Endothelial cell of umbilical vein (primary cell): ENCODE measurements at regions not wholly inside any gene's neighbourhood (a gene's known extent, or its start where the extent isn't known, plus 50 kb on each side); places are given as distances from the start of the nearest gene placed in this dataset.

Experiments used
- BruUV-seq: library from RNA; stranded (reverse); fragments of 400-500 nt; replicated peaks from 2 replicates; lab custom pipeline; 2021; lab: Mats Ljungman, UMichigan
- CTCF ChIA-PET: fragments of 300-600, 350-600 bp; sonication (Branson Sonifier 250); formaldehyde crosslinking; loops from one replicate; lab custom pipeline; 2021; ENCODE audit warnings: antibody characterized with exemption, inconsistent platforms; lab: Charles Lee
- POLR2A ChIA-PET: fragments of 300-600, 350-600 bp; sonication (Branson Sonifier 250); formaldehyde crosslinking; loops from one replicate; lab custom pipeline; 2021; ENCODE audit warnings: antibody characterized with exemption, inconsistent platforms; lab: Charles Lee
- DNase-seq: peaks from one replicate; pipeline ENCODE4 v3.0.0-alpha.2; 2011; ENCODE audit warnings: low read depth, low spot score
- FAIRE-seq: peaks from 2 replicates; lab custom pipeline; 2011; peaks lifted over from hg19 to GRCh38; lab: Jason Lieb, UNC
- H2AFZ ChIP-seq: 2 replicates; pipeline ENCODE4 v1.6.0; 2012; ENCODE audit warnings: low read depth, low read length, control low read depth, inconsistent platforms
- H3K27ac ChIP-seq: 2 replicates; pipeline ENCODE4 v1.5.1; 2011; ENCODE audit warnings: low read depth, mild to moderate bottlenecking, control low read depth, low read length, moderate library complexity; ENCODE audit not compliant: insufficient read depth
- H3K27me3 ChIP-seq, 2 experiments: 2 replicates each; pipeline versions ENCODE4 v1.6.0 to v1.6.1; 2011; ENCODE audit warnings: low read length in 2 of 2, mixed read lengths in 1 of 2; ENCODE audit not compliant: control insufficient read depth in 2 of 2, insufficient read depth in 2 of 2
- H3K36me3 ChIP-seq, 2 experiments: 2 replicates in 1 of 2; 3 replicates in 1 of 2; pipeline ENCODE4 v1.5.1; 2011; ENCODE audit warnings: low read length in 2 of 2, mild to moderate bottlenecking in 1 of 2, moderate library complexity in 1 of 2; ENCODE audit not compliant: control insufficient read depth in 2 of 2, insufficient read depth in 2 of 2; ENCODE audit errors: extremely low read depth in 1 of 2
- H3K4me1 ChIP-seq: 3 replicates; pipeline ENCODE4 v1.5.1; 2011; ENCODE audit warnings: mild to moderate bottlenecking, low read length; ENCODE audit not compliant: control insufficient read depth, insufficient read depth; ENCODE audit errors: extremely low read depth
- H3K4me2 ChIP-seq: 2 replicates; pipeline ENCODE4 v1.6.1; 2011; ENCODE audit warnings: low read length, control low read depth, mixed read lengths; ENCODE audit not compliant: insufficient read depth
- H3K4me3 ChIP-seq, 3 experiments: fragments of 200-600 bp in 1 of 3; sonication (generic), shearing (Covaris generic) in 1 of 3; replicated peaks in 1 of 3; 2 replicates each; pipeline ENCODE4 v1.5.1; 2011 to 2016; ENCODE audit warnings: control low read depth in 3 of 3, low read length in 3 of 3, mild to moderate bottlenecking in 2 of 3, inconsistent platforms in 1 of 3, low read depth in 1 of 3, moderate library complexity in 1 of 3; ENCODE audit not compliant: insufficient read depth in 1 of 3
- H3K79me2 ChIP-seq: 2 replicates; pipeline ENCODE4 v1.6.0; 2012; ENCODE audit warnings: low read length, inconsistent platforms; ENCODE audit not compliant: control insufficient read depth, insufficient read depth
- H3K9ac ChIP-seq: replicated peaks from 2 replicates; pipeline ENCODE3; 2011; ENCODE audit warnings: low read length, control low read depth; ENCODE audit not compliant: insufficient read depth; ENCODE audit errors: extremely low read depth
- H3K9me1 ChIP-seq: replicated peaks from 3 replicates; pipeline ENCODE4 v1.6.0; 2011; ENCODE audit warnings: mild to moderate bottlenecking, low read length; ENCODE audit not compliant: control insufficient read depth, insufficient read depth; ENCODE audit errors: extremely low read depth
- H3K9me3 ChIP-seq: replicated peaks from 2 replicates; pipeline ENCODE4 v1.5.1; 2012; ENCODE audit warnings: low read length, inconsistent platforms; ENCODE audit not compliant: control insufficient read depth, insufficient read depth
- H4K20me1 ChIP-seq: replicated peaks from 2 replicates; pipeline ENCODE3; 2011; ENCODE audit warnings: mild to moderate bottlenecking, low read length; ENCODE audit not compliant: control insufficient read depth, insufficient read depth; ENCODE audit errors: extremely low read depth
- CTCF ChIP-seq, 2 donors: IDR thresholded peaks; 1 replicate in 1 of 2; 2 replicates in 1 of 2; pipeline ENCODE4 v1.5.1; 2011; ENCODE audit warnings: low read length in 2 of 2, mild to moderate bottlenecking in 2 of 2, moderate library complexity in 2 of 2, control low read depth in 1 of 2, inconsistent platforms in 1 of 2, low read depth in 1 of 2; ENCODE audit not compliant: insufficient read depth in 1 of 2; ENCODE audit errors: extremely low read depth in 1 of 2
- EZH2 ChIP-seq: IDR thresholded peaks from 2 replicates; pipeline ENCODE4 v1.6.1; 2012; ENCODE audit warnings: borderline replicate concordance, low read depth, mild to moderate bottlenecking, moderate library complexity, low read length, inconsistent platforms; ENCODE audit not compliant: severe bottlenecking
- FOS ChIP-seq: IDR thresholded peaks from 2 replicates; pipeline ENCODE4 v1.6.1; 2011; ENCODE audit warnings: mild to moderate bottlenecking, low read length, moderate library complexity, borderline replicate concordance; ENCODE audit not compliant: insufficient read depth
- GATA2 ChIP-seq: IDR thresholded peaks from 2 replicates; pipeline ENCODE4 v1.7.0; 2011; ENCODE audit warnings: low read depth, mild to moderate bottlenecking, moderate library complexity, mixed read lengths, low read length; ENCODE audit not compliant: insufficient read length, insufficient read depth
- JUN ChIP-seq: IDR thresholded peaks from 2 replicates; pipeline ENCODE4 v1.6.1; 2011; ENCODE audit warnings: borderline replicate concordance, low read depth; ENCODE audit not compliant: insufficient read length, insufficient read depth
- MAX ChIP-seq: IDR thresholded peaks from 2 replicates; pipeline ENCODE4 v1.6.1; 2011; ENCODE audit not compliant: insufficient read depth, insufficient read length
- MYC ChIP-seq: IDR thresholded peaks from one replicate; pipeline ENCODE4 v1.6.1; 2011; ENCODE audit warnings: mild to moderate bottlenecking, low read depth, low read length
- POLR2A ChIP-seq: IDR thresholded peaks from 2 replicates; pipeline ENCODE4 v1.6.1; 2012; ENCODE audit warnings: low read depth, mild to moderate bottlenecking, control low read depth, low read length
- POLR2AphosphoS5 ChIP-seq: IDR thresholded peaks from 2 replicates; pipeline ENCODE4 v1.6.1; 2012; ENCODE audit warnings: low read depth, mild to moderate bottlenecking, control low read depth, low read length, moderate library complexity; ENCODE audit not compliant: insufficient read depth
- dilution Hi-C: fragments of 300-500 bp; cut with MboI; formaldehyde crosslinking; loops from one replicate; pipeline ENCODE4 v1.15.0; 2019; ENCODE audit warnings: low sequenced_read_pairs; ENCODE audit not compliant: extremely low pct_ligation_motif_present
- intact Hi-C: fragments of 100-400 bp; cut with micrococcal nuclease; formaldehyde crosslinking; loops from one replicate; pipeline ENCODE4 v1.10.0; 2022

GRCh38 chr13:74651121-74651520 lies 516.9 kb upstream of the KLF12 start:
- no peaks in the 10 kb centered on the region for H3K79me2 ChIP-seq
- no peaks in the 10 kb centered on the region for H3K27me3 ChIP-seq
- intact Hi-C loops (no loop called here), dilution Hi-C loops (no loop called here)
- no peaks in the 10 kb centered on the region for H3K4me1 ChIP-seq
- H3K4me2 ChIP-seq = no peak overlapping the region
- no peak overlapping the region for H3K27ac ChIP-seq
- FAIRE-seq (no peak), DNase-seq (no peak)
- CTCF ChIA-PET = interaction anchor here (0.6 to 1.6 kb wide), 3 partner anchors 11 to 569 kb away, joined by 4 to 8 read pairs (median 4); no protein-coding TSS in a partner anchor
- H4K20me1 ChIP-seq = no peaks in the 10 kb centered on the region
- no peak overlapping the region for H3K9ac ChIP-seq
- POLR2A ChIA-PET = no interaction called here
- no peaks in the 10 kb centered on the region for H3K9me3 ChIP-seq
- H2AFZ ChIP-seq = no peak overlapping the region
- no peaks in the 10 kb centered on the region for H3K9me1 ChIP-seq
- H3K36me3 ChIP-seq = no peaks in the 10 kb centered on the region
- H3K4me3 ChIP-seq = no peak overlapping the region
- BruUV-seq = no TSS peak
- TF ChIP-seq POLR2A (no peak), MYC (no peak), CTCF (IDR thresholded peaks at IDR 0.05; ENCODE audit: extremely low read depth in 1 of 2, insufficient read depth in 1 of 2, low read depth in 1 of 2, low read length in 2 of 2) (no peak), GATA2 (no peak)

DNA sequence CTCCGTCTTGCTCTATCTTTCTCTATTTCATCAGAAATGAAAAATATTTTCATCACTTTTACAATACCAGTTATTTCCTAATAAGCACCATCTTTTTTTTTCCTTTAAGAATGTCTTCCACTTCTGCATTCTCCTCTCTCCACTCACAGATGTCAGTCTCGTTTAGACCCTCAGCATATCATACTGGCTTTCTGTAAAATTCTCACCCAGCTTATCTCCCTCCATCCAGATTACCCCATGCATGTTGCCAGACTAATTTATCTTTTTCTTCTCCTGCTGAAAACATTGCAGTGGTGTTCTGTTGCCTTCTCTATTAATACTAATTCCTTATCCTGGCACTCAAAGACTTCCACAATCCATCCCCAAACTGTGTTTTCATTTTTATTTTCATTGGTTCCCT lies 513.8 kb upstream of the KLF12 start:
- Histone ChIP-seq H3K9ac (no peak overlapping the region), H4K20me1 (no peaks in the 10 kb centered on the region), H2AFZ (no peak overlapping the region), H3K4me3 (no peak overlapping the region), H3K36me3 (no peaks in the 10 kb centered on the region), H3K9me1 (no peaks in the 10 kb centered on the region), H3K79me2 (no peaks in the 10 kb centered on the region), H3K9me3 (no peaks in the 10 kb centered on the region), H3K27me3 (peaks cover 0 to 4% of the 10 kb centered on the region in 2 experiments), H3K27ac (no peak overlapping the region), H3K4me2 (no peak overlapping the region), H3K4me1 (no peaks in the 10 kb centered on the region)
- TF ChIP-seq POLR2AphosphoS5 (no peak), POLR2A (no peak), EZH2 (no peak), MYC (no peak), JUN (no peak), CTCF (IDR thresholded peaks at IDR 0.05; ENCODE audit: extremely low read depth in 1 of 2, insufficient read depth in 1 of 2, low read depth in 1 of 2, low read length in 2 of 2) (no peak), GATA2 (no peak), MAX (no peak), FOS (no peak)
- ChIA-PET CTCF (no interaction called here), POLR2A (no interaction called here)
- dilution Hi-C loops = no loop called here
- intact Hi-C loops = no loop called here
- FAIRE-seq (no peak), DNase-seq (no peak)
- BruUV-seq = no TSS peak
